HEK293T (cell line): ENCODE measurements at regions not wholly inside any gene's neighbourhood (a gene's known extent, or its start where the extent isn't known, plus 50 kb on each side); places are given as distances from the start of the nearest gene placed in this dataset.

Source experiments
- FOXA1 ChIP-seq: fragments of 450-650 bp; IDR thresholded peaks from 2 replicates; pipeline ENCODE4 v1.6.1; 2016; ENCODE audit warnings: mild to moderate bottlenecking
- FOXK2 ChIP-seq: fragments of 450-650 bp; IDR thresholded peaks from 2 replicates; pipeline ENCODE4 v1.6.1; 2016; ENCODE audit warnings: mild to moderate bottlenecking
- FOXM1 ChIP-seq: fragments of 450-650 bp; IDR thresholded peaks from 2 replicates; pipeline ENCODE4 v1.6.1; 2017; ENCODE audit warnings: mild to moderate bottlenecking, borderline replicate concordance
- HDGF ChIP-seq: fragments of 450-650 bp; IDR thresholded peaks from 2 replicates; pipeline ENCODE4 v1.6.1; 2017; ENCODE audit warnings: antibody characterized with exemption, borderline replicate concordance
- L3MBTL2 ChIP-seq: fragments of 450-650 bp; conservative IDR thresholded peaks from 2 replicates; pipeline ENCODE4 v1.6.1; 2016; ENCODE audit warnings: mild to moderate bottlenecking
- PKNOX1 ChIP-seq: fragments of 450-650 bp; IDR thresholded peaks from 2 replicates; pipeline ENCODE4 v1.6.1; 2016
- SP1 ChIP-seq: fragments of 450-650 bp; IDR thresholded peaks from 2 replicates; pipeline ENCODE4 v1.6.1; 2017
- SUZ12 ChIP-seq: fragments of 450-650 bp; IDR thresholded peaks from 2 replicates; pipeline ENCODE4 v1.6.1; 2016; ENCODE audit warnings: mild to moderate bottlenecking
- TARDBP ChIP-seq: fragments of 450-650 bp; IDR thresholded peaks from 2 replicates; pipeline ENCODE4 v1.6.1; 2016
- ZNF384 ChIP-seq: fragments of 450-650 bp; IDR thresholded peaks from 2 replicates; pipeline ENCODE4 v1.6.1; 2016

GRCh38 chr6:69571234-69571633 is 225.6 kb downstream of the LMBRD1 start:
- TF ChIP-seq SP1: no peak
- TF ChIP-seq TARDBP: no peak
- no peak for TF ChIP-seq FOXA1
- TF ChIP-seq HDGF: no peak
- TF ChIP-seq L3MBTL2: no peak
- TF ChIP-seq FOXM1: no peak
- TF ChIP-seq ZNF384: no peak
- no peak for TF ChIP-seq SUZ12
- no peak for TF ChIP-seq PKNOX1
- TF ChIP-seq FOXK2: no peak
